Vagina (tissue), 2 donors: ENCODE measurements at regions not wholly inside any gene's neighbourhood (a gene's known extent, or its start where the extent isn't known, plus 50 kb on each side); places are given as distances from the start of the nearest gene placed in this dataset.

ENCODE experiments used
- CTCF ChIP-seq, 3 experiments: fragments of 450-650 bp in 2 of 3; fragments of 200-600 bp in 1 of 3; sonication (generic) in 1 of 3; IDR thresholded peaks; one replicate each; pipeline ENCODE4 v1.5.1; 2017 to 2019; ENCODE audit warnings: antibody characterized with exemption in 3 of 3, mild to moderate bottlenecking in 2 of 3, moderate library complexity in 2 of 3
- POLR2A ChIP-seq, 2 donors: fragments of 450-650 bp; IDR thresholded peaks; one replicate each; pipeline ENCODE4 v1.6.1; 2017; ENCODE audit warnings: antibody characterized with exemption in 2 of 2, mild to moderate bottlenecking in 2 of 2, moderate library complexity in 2 of 2
- POLR2AphosphoS5 ChIP-seq, 2 donors: sonication (generic); formaldehyde crosslinking; IDR thresholded peaks; one replicate each; pipeline ENCODE4 v1.9.0; 2017; ENCODE audit warnings: antibody characterized with exemption in 2 of 2, mild to moderate bottlenecking in 2 of 2, low read depth in 1 of 2; ENCODE audit not compliant: insufficient read depth in 1 of 2

- no peak for TF ChIP-seq CTCF (IDR thresholded peaks at IDR 0.05)
- no peak for TF ChIP-seq POLR2AphosphoS5 (IDR thresholded peaks at IDR 0.05; ENCODE audit: insufficient read depth in 1 of 2, low read depth in 1 of 2)
- TF ChIP-seq POLR2A (IDR thresholded peaks at IDR 0.05), result no peak
Observed at GRCh38 chr2:42851186-42851585, 58.8 kb upstream of the HAAO start.
